Endothelial cell (in vitro differentiated cells): ENCODE measurements at regions not wholly inside any gene's neighbourhood (a gene's known extent, or its start where the extent isn't known, plus 50 kb on each side); places are given as distances from the start of the nearest gene placed in this dataset.

ENCODE experiments used
- DNase-seq: peaks from one replicate; pipeline ENCODE4 v3.0.0; 2021; ENCODE audit warnings: low spot score
- H3K27ac Mint-ChIP-seq: one replicate; pipeline ENCODE4 v1.8.0; 2021; ENCODE audit warnings: mixed read lengths, inconsistent platforms; ENCODE audit not compliant: unreplicated experiment
- H3K27me3 Mint-ChIP-seq: one replicate; pipeline ENCODE4 v1.8.0; 2021; ENCODE audit warnings: mild to moderate bottlenecking, moderate library complexity, mixed read lengths, inconsistent platforms; ENCODE audit not compliant: unreplicated experiment
- H3K36me3 Mint-ChIP-seq: one replicate; pipeline ENCODE4 v1.8.0; 2021; ENCODE audit warnings: mild to moderate bottlenecking, low read depth, mixed read lengths, inconsistent platforms; ENCODE audit not compliant: unreplicated experiment
- H3K4me1 Mint-ChIP-seq: one replicate; pipeline ENCODE4 v1.8.0; 2021; ENCODE audit warnings: mild to moderate bottlenecking, mixed read lengths, inconsistent platforms; ENCODE audit not compliant: unreplicated experiment
- H3K4me3 Mint-ChIP-seq: one replicate; pipeline ENCODE4 v1.8.0; 2021; ENCODE audit warnings: mild to moderate bottlenecking, mixed read lengths, inconsistent platforms; ENCODE audit not compliant: unreplicated experiment
- H3K9me3 Mint-ChIP-seq: one replicate; pipeline ENCODE4 v1.8.0; 2021; ENCODE audit warnings: mixed read lengths, inconsistent platforms; ENCODE audit not compliant: unreplicated experiment
- TF ChIP-seq, protein P1 (sequence below): fragments of 200-600 bp; sonication (generic); IDR thresholded peaks from one replicate; pipeline ENCODE4 v1.5.0; 2021; ENCODE audit warnings: antibody characterized with exemption; ENCODE audit not compliant: unreplicated experiment

DNA sequence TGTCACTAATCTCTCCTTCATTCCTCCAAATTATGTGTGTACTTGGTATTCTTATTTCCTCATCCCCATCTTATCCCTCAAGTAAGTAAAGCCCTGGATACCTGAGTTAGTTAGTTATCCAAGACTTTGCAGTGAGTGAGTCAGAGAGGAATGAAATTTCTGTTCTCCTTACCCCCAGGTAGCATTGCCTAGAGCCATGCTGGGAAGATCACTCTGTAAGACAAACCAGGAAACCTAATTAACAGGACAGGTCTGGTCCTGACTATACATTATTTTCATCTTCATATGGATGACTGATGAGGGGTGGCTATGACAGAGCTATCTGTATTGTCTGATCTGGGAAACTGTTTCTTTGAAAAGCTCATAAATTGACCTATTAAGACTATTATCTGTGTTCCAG, 55.0 kb upstream of the ITGA6 start:
- Mint-ChIP-seq H3K9me3 (no peaks in the 10 kb centered on the region), H3K27ac (no peak overlapping the region), H3K36me3 (peaks cover 5% of the 10 kb centered on the region), H3K4me1 (peaks cover 6% of the 10 kb centered on the region), H3K4me3 (no peak overlapping the region), H3K27me3 (no peaks in the 10 kb centered on the region)
- no peak for DNase-seq
- TF ChIP-seq, protein P1, sequence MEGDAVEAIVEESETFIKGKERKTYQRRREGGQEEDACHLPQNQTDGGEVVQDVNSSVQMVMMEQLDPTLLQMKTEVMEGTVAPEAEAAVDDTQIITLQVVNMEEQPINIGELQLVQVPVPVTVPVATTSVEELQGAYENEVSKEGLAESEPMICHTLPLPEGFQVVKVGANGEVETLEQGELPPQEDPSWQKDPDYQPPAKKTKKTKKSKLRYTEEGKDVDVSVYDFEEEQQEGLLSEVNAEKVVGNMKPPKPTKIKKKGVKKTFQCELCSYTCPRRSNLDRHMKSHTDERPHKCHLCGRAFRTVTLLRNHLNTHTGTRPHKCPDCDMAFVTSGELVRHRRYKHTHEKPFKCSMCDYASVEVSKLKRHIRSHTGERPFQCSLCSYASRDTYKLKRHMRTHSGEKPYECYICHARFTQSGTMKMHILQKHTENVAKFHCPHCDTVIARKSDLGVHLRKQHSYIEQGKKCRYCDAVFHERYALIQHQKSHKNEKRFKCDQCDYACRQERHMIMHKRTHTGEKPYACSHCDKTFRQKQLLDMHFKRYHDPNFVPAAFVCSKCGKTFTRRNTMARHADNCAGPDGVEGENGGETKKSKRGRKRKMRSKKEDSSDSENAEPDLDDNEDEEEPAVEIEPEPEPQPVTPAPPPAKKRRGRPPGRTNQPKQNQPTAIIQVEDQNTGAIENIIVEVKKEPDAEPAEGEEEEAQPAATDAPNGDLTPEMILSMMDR: no peak

DNA sequence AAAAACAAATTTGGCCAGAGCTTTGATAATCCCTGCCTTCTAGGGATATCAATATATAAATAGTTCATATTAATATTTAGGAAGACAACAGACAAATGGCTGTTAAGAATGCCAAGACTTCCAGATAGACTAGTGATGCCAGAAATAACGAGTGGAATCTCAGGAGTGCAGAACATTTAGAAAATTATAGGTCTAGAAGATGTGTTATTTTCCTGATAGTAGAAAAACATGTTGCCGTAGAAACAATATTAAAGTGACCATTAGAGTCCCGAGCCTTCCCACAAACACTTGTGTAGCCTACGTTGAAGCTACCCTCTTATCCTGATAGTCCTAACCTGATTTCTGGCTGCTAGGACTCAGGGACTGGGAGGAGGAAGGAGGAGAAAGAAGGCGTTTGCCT, 54.3 kb upstream of the ITGA6 start:
- H3K4me1 Mint-ChIP-seq: peaks cover 12% of the 10 kb centered on the region
- H3K4me3 Mint-ChIP-seq: no peak overlapping the region
- TF ChIP-seq, protein P1: no peak
- no peak overlapping the region for H3K27ac Mint-ChIP-seq
- no peaks in the 10 kb centered on the region for H3K9me3 Mint-ChIP-seq
- no peak for DNase-seq
- peaks cover 5% of the 10 kb centered on the region for H3K36me3 Mint-ChIP-seq
- H3K27me3 Mint-ChIP-seq: no peaks in the 10 kb centered on the region

DNA sequence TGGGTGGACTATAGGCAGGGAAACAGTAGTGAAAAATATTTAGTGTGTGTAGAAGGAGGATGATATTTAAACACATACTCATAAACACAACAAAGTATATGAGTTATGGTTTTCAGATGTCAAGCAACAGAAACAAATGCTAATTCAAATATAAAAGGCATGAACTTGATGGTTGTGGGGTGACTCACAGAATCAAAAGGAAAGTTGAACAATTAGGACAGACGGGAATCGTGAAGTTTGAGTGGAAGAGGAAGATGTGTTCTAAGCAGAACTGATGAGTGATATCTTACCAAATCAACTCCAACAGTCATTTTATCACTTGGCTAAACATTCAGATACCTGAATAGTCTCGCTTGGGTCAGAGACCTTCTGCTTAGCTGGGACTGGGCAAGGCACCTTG, 53.6 kb upstream of the ITGA6 start:
- no peak overlapping the region for H3K4me3 Mint-ChIP-seq
- no peak for DNase-seq
- H3K4me1 Mint-ChIP-seq: peaks cover 12% of the 10 kb centered on the region
- peaks cover 5% of the 10 kb centered on the region for H3K36me3 Mint-ChIP-seq
- no peak overlapping the region for H3K27ac Mint-ChIP-seq
- H3K9me3 Mint-ChIP-seq: no peaks in the 10 kb centered on the region
- no peaks in the 10 kb centered on the region for H3K27me3 Mint-ChIP-seq
- TF ChIP-seq, protein P1: no peak

DNA sequence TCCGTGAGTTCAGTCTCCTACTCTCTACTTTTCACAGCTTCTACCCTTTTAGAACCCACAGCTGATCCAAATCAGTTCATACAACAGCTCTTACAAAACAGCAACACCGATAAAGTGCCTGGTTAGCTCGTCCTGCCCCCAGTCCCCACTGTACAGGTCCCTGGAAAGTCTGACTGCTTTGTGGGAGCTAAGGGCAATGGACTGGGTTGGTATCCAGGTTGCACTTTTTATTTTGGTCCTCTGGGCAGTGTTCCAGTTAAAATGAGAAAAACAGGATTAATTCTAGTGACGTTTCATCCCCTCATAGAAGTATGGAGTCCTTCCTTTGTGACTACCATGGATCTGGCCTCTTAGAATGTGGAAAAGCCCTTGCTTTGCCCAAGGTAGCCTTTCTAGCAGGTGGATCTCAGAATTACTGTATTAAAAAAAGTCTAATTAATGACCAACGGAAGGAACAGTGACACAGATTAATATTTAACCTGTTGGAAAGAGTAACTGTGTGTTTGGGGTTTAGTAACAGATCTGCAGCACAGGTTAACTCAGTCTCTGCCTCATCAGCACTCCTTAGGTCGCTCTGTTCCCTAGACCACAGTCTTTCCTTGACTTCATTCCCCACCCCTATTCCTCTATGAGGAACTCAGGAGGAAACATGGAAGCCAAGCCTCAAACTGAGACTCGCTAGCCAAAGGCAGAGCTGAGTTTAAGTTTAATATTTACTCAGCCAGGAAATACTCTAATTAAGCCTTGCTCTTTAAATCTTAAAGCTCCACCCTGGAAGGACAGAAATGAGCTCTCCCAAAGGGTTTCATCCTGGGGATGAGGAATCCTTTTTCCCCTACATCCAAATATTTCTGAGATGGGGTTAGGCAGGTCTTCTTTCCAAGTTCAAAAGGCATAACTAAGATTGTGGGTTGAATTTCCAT, 52.8 kb upstream of the ITGA6 start:
- H3K36me3 Mint-ChIP-seq: peaks cover 5% of the 10 kb centered on the region
- peaks cover 12% of the 10 kb centered on the region for H3K4me1 Mint-ChIP-seq
- no peak overlapping the region for H3K27ac Mint-ChIP-seq
- no peaks in the 10 kb centered on the region for H3K27me3 Mint-ChIP-seq
- TF ChIP-seq, protein P1: no peak
- no peak overlapping the region for H3K4me3 Mint-ChIP-seq
- H3K9me3 Mint-ChIP-seq: no peaks in the 10 kb centered on the region
- no peak for DNase-seq

DNA sequence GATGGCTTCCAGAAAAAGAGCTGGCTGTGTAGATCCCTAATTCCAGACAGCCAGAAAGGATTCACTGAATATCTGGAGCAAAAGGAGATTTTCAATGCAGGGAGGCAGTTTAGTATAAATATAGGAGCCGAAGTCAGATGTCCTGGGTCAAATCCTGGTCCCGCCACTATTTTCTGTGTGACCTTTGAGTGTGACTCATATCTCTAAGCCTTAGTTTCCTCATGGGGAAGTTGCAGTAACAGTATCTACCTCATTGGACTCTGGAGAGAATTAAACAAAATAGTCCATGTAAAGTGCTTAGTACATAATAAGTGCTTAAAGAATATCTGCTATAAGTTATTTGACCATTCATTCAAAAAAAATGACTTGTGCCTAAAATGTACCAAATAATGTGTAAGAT, 52.1 kb upstream of the ITGA6 start:
- H3K36me3 Mint-ChIP-seq: peaks cover 5% of the 10 kb centered on the region
- H3K9me3 Mint-ChIP-seq: no peaks in the 10 kb centered on the region
- no peaks in the 10 kb centered on the region for H3K27me3 Mint-ChIP-seq
- H3K4me3 Mint-ChIP-seq: no peak overlapping the region
- no peak overlapping the region for H3K27ac Mint-ChIP-seq
- no peak for DNase-seq
- H3K4me1 Mint-ChIP-seq: peaks cover 12% of the 10 kb centered on the region
- TF ChIP-seq, protein P1: no peak
